ENCODE measurements at regions not wholly inside any gene's neighbourhood (a gene's known extent, or its start where the extent isn't known, plus 50 kb on each side); places are given as distances from the start of the nearest gene placed in this dataset.

GRCh38 chr1:98104289-98104688 lies 183.5 kb upstream of the DPYD start:
- TF ChIP-seq EZH2 (IDR thresholded peaks at IDR 0.05): no peak
- no peak for TF ChIP-seq CTCF (IDR thresholded peaks at IDR 0.05)
- TF ChIP-seq EZH2phosphoT487 (IDR thresholded peaks at IDR 0.05): no peak
- Histone ChIP-seq H3K27me3 (no peaks in the 10 kb centered on the region), H3K79me2 (ENCODE audit: low read depth) (no peaks in the 10 kb centered on the region), H3K36me3 (no peaks in the 10 kb centered on the region), H3K9ac (no peak overlapping the region), H3K4me3 (no peak overlapping the region), H2AFZ (replicated peaks) (no peak overlapping the region), H3K4me1 (peaks cover 7% of the 10 kb centered on the region), H3F3A (ENCODE audit: low read depth) (no peaks in the 10 kb centered on the region), H3K4me2 (no peak overlapping the region), H3K9me3 (ENCODE audit: low read depth) (peaks cover 5% of the 10 kb centered on the region), H4K20me1 (ENCODE audit: low read depth) (no peaks in the 10 kb centered on the region), H3K27ac (no peak overlapping the region)
- no peaks in the 10 kb centered on the region for H3K36me3 Mint-ChIP-seq
- H3K4me3 Mint-ChIP-seq: no peak overlapping the region
- H3K9me3 Mint-ChIP-seq: peaks cover 21% of the 10 kb centered on the region
- peaks cover 2% of the 10 kb centered on the region for H3K27me3 Mint-ChIP-seq (ENCODE audit: insufficient read depth, low read depth)
- H3K27ac Mint-ChIP-seq: no peak overlapping the region
- no peak for DNase-seq (ENCODE audit: low spot score)
- H3K4me1 Mint-ChIP-seq: peaks cover 14% of the 10 kb centered on the region

- Histone ChIP-seq H3K4me3 (no peak overlapping the region), H3K4me2 (no peak overlapping the region), H3F3A (ENCODE audit: low read depth) (no peaks in the 10 kb centered on the region), H3K36me3 (no peaks in the 10 kb centered on the region), H3K79me2 (ENCODE audit: low read depth) (no peaks in the 10 kb centered on the region), H3K27ac (no peak overlapping the region), H3K9me3 (ENCODE audit: low read depth) (peaks cover 5% of the 10 kb centered on the region), H2AFZ (replicated peaks) (no peak overlapping the region), H3K4me1 (peaks cover 7% of the 10 kb centered on the region), H3K27me3 (no peaks in the 10 kb centered on the region), H3K9ac (no peak overlapping the region), H4K20me1 (ENCODE audit: low read depth) (no peaks in the 10 kb centered on the region)
- no peak overlapping the region for H3K27ac Mint-ChIP-seq
- peaks cover 14% of the 10 kb centered on the region for H3K4me1 Mint-ChIP-seq
- H3K4me3 Mint-ChIP-seq: no peak overlapping the region
- TF ChIP-seq EZH2 (IDR thresholded peaks at IDR 0.05) (no peak), CTCF (IDR thresholded peaks at IDR 0.05) (no peak), EZH2phosphoT487 (IDR thresholded peaks at IDR 0.05) (no peak)
- H3K9me3 Mint-ChIP-seq: peaks cover 21% of the 10 kb centered on the region
- peak; percentile 5 for DNase-seq (ENCODE audit: low spot score)
- no peaks in the 10 kb centered on the region for H3K36me3 Mint-ChIP-seq
- H3K27me3 Mint-ChIP-seq (ENCODE audit: insufficient read depth, low read depth): peaks cover 2% of the 10 kb centered on the region
Observed at GRCh38 chr1:98103617-98104285, 182.9 kb upstream of the DPYD start.

GRCh38 chr1:98102345-98103030 lies 181.7 kb upstream of the DPYD start:
- Histone ChIP-seq H3K4me3 (no peak overlapping the region), H3K27me3 (no peaks in the 10 kb centered on the region), H3K9me3 (ENCODE audit: low read depth) (peaks cover 5% of the 10 kb centered on the region), H3K27ac (no peak overlapping the region), H3K9ac (no peak overlapping the region), H3K4me1 (peaks cover 7% of the 10 kb centered on the region), H3F3A (ENCODE audit: low read depth) (no peaks in the 10 kb centered on the region), H2AFZ (replicated peaks) (no peak overlapping the region), H3K4me2 (no peak overlapping the region), H4K20me1 (ENCODE audit: low read depth) (no peaks in the 10 kb centered on the region), H3K79me2 (ENCODE audit: low read depth) (no peaks in the 10 kb centered on the region), H3K36me3 (no peaks in the 10 kb centered on the region)
- TF ChIP-seq EZH2phosphoT487 (IDR thresholded peaks at IDR 0.05): no peak
- no peak for TF ChIP-seq EZH2 (IDR thresholded peaks at IDR 0.05)
- TF ChIP-seq CTCF (IDR thresholded peaks at IDR 0.05): no peak
- H3K27ac Mint-ChIP-seq: no peak overlapping the region
- no peak for DNase-seq (ENCODE audit: low spot score)
- H3K4me3 Mint-ChIP-seq: no peak overlapping the region
- peaks cover 11% of the 10 kb centered on the region for H3K9me3 Mint-ChIP-seq
- H3K36me3 Mint-ChIP-seq: no peaks in the 10 kb centered on the region
- peaks cover 2% of the 10 kb centered on the region for H3K27me3 Mint-ChIP-seq (ENCODE audit: insufficient read depth, low read depth)
- peaks cover 14% of the 10 kb centered on the region for H3K4me1 Mint-ChIP-seq

All from neural progenitor cell (in vitro differentiated cells).